NCI-H82 treated with DMSO at 0.1 percent for 48 hours (cell line): ENCODE measurements at regions not wholly inside any gene's neighbourhood (a gene's known extent, or its start where the extent isn't known, plus 50 kb on each side); places are given as distances from the start of the nearest gene placed in this dataset.

ENCODE experiments used
- DNase-seq: peaks from one replicate; lab custom pipeline; 2025; ENCODE audit not compliant: unreplicated experiment; lab: John Stamatoyannopoulos, UW

- DNase-seq: no peak
These were observed 610.4 kb upstream of the NETO1 start for GRCh38 chr18:73478191-73478590.

GRCh38 chr18:73476031-73476430, 608.2 kb upstream of the NETO1 start:
- DNase-seq: no peak

GRCh38 chr18:73462092-73462491, 594.3 kb upstream of the NETO1 start:
- no peak for DNase-seq

- DNase-seq: no peak
These were observed 593.9 kb upstream of the NETO1 start for GRCh38 chr18:73461780-73462059.

- no peak for DNase-seq
These were observed 593.4 kb upstream of the NETO1 start for GRCh38 chr18:73461038-73461779.

- no peak for DNase-seq
These were observed 590.6 kb upstream of the NETO1 start for GRCh38 chr18:73458186-73458964.

- no peak for DNase-seq
These were observed 588.9 kb upstream of the NETO1 start for GRCh38 chr18:73456643-73457042.

- no peak for DNase-seq
These were observed 585.1 kb upstream of the NETO1 start for GRCh38 chr18:73452866-73453265.

- DNase-seq: no peak
These were observed 578.7 kb upstream of the NETO1 start for GRCh38 chr18:73446502-73446901.

- DNase-seq: no peak
These were observed 563.8 kb upstream of the NETO1 start for GRCh38 chr18:73431620-73432019.

GRCh38 chr18:73421010-73421409, 553.2 kb upstream of the NETO1 start:
- no peak for DNase-seq

- DNase-seq: no peak
These were observed 551.7 kb upstream of the NETO1 start for GRCh38 chr18:73419531-73419930.

GRCh38 chr18:73414598-73414997, 546.8 kb upstream of the NETO1 start:
- DNase-seq: no peak

GRCh38 chr18:73414069-73414468, 546.3 kb upstream of the NETO1 start:
- DNase-seq: no peak

- no peak for DNase-seq
These were observed 541.5 kb upstream of the NETO1 start for GRCh38 chr18:73409242-73409641.

- no peak for DNase-seq
These were observed 540.7 kb upstream of the NETO1 start for GRCh38 chr18:73408469-73408868.

GRCh38 chr18:73407506-73407905, 539.7 kb upstream of the NETO1 start:
- no peak for DNase-seq

GRCh38 chr18:73384246-73384645, 516.5 kb upstream of the NETO1 start:
- no peak for DNase-seq

GRCh38 chr18:73381699-73382036, 513.9 kb upstream of the NETO1 start:
- no peak for DNase-seq

- DNase-seq: no peak
These were observed 513.4 kb upstream of the NETO1 start for GRCh38 chr18:73381016-73381698.

GRCh38 chr18:73366713-73367112, 498.9 kb upstream of the NETO1 start:
- DNase-seq: no peak

GRCh38 chr18:73365018-73365417, 497.2 kb upstream of the NETO1 start:
- no peak for DNase-seq
